BE2C (cell line): ENCODE measurements at regions not wholly inside any gene's neighbourhood (a gene's known extent, or its start where the extent isn't known, plus 50 kb on each side); places are given as distances from the start of the nearest gene placed in this dataset.

ENCODE experiments used
- DNase-seq: peaks from one replicate; pipeline ENCODE4 v3.0.0-alpha.2; 2020
- H3K27me3 ChIP-seq: fragments of 250-450 bp; sonication (Bioruptor Pico); 2 replicates; pipeline ENCODE4 v1.5.1; 2020; ENCODE audit warnings: mild to moderate bottlenecking
- H3K36me3 ChIP-seq: fragments of 250-450 bp; sonication (Bioruptor Pico); 2 replicates; pipeline ENCODE4 v1.5.1; 2020; ENCODE audit warnings: mild to moderate bottlenecking
- H3K4me1 ChIP-seq: fragments of 250-450 bp; sonication (Bioruptor Pico); 2 replicates; pipeline ENCODE4 v1.5.1; 2020
- H3K4me3 ChIP-seq: 2 replicates; pipeline ENCODE4 v1.5.1; 2011; ENCODE audit warnings: low read depth, low read length
- H3K9me3 ChIP-seq: fragments of 250-450 bp; sonication (Bioruptor Pico); 2 replicates; pipeline ENCODE4 v1.5.1; 2020
- TF ChIP-seq, protein P1 (sequence below): IDR thresholded peaks from 2 replicates; pipeline ENCODE4 v1.5.1; 2012; ENCODE audit warnings: mild to moderate bottlenecking, low read depth, low read length

DNA sequence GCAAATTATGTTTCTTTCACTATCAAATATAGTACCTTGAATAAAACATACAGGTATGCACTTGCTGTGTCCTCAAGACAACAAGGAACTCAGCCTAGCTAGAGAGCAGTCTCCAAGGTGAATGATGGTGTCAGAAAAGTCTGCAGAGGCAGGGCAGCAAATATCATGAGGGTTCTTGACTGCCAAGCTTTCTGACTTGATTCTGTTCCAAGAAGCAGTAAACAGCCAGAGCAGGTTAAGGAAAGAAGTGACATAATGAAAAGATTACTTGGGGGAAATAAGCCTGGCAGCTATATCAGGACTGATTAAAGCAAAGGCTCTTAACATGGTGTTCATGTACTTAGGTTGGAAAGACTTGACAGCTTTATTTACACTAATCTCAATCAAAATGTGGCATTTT is 192.2 kb upstream of the GADL1 start:
- Histone ChIP-seq H3K4me3 (no peak overlapping the region), H3K9me3 (no peaks in the 10 kb centered on the region), H3K27me3 (no peaks in the 10 kb centered on the region), H3K4me1 (no peaks in the 10 kb centered on the region), H3K36me3 (no peaks in the 10 kb centered on the region)
- no peak for DNase-seq
- TF ChIP-seq, protein P1, sequence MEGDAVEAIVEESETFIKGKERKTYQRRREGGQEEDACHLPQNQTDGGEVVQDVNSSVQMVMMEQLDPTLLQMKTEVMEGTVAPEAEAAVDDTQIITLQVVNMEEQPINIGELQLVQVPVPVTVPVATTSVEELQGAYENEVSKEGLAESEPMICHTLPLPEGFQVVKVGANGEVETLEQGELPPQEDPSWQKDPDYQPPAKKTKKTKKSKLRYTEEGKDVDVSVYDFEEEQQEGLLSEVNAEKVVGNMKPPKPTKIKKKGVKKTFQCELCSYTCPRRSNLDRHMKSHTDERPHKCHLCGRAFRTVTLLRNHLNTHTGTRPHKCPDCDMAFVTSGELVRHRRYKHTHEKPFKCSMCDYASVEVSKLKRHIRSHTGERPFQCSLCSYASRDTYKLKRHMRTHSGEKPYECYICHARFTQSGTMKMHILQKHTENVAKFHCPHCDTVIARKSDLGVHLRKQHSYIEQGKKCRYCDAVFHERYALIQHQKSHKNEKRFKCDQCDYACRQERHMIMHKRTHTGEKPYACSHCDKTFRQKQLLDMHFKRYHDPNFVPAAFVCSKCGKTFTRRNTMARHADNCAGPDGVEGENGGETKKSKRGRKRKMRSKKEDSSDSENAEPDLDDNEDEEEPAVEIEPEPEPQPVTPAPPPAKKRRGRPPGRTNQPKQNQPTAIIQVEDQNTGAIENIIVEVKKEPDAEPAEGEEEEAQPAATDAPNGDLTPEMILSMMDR: no peak

DNA sequence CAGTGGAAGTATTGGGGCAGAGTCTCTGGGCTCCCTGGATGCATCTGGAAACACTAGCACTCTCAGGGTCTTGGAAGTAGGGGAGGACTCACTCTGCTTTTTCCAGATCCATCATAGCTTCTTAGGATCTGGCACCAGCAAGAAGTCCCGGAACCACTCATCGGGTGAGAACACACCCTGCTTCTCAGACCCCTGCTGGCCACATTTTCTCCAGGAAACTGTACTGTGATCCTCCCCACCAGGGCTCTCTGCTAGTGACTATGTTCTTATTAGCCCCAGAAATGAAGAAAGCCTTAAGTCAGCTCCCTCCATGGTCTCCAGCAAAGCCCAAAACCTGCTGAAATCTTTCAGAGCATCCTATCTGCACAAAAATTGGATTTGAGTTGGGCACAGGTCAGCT is 197.3 kb upstream of the GADL1 start:
- Histone ChIP-seq H3K36me3 (no peaks in the 10 kb centered on the region), H3K4me3 (no peak overlapping the region), H3K9me3 (no peaks in the 10 kb centered on the region), H3K27me3 (no peaks in the 10 kb centered on the region), H3K4me1 (no peaks in the 10 kb centered on the region)
- TF ChIP-seq, protein P1: no peak
- DNase-seq: no peak

DNA sequence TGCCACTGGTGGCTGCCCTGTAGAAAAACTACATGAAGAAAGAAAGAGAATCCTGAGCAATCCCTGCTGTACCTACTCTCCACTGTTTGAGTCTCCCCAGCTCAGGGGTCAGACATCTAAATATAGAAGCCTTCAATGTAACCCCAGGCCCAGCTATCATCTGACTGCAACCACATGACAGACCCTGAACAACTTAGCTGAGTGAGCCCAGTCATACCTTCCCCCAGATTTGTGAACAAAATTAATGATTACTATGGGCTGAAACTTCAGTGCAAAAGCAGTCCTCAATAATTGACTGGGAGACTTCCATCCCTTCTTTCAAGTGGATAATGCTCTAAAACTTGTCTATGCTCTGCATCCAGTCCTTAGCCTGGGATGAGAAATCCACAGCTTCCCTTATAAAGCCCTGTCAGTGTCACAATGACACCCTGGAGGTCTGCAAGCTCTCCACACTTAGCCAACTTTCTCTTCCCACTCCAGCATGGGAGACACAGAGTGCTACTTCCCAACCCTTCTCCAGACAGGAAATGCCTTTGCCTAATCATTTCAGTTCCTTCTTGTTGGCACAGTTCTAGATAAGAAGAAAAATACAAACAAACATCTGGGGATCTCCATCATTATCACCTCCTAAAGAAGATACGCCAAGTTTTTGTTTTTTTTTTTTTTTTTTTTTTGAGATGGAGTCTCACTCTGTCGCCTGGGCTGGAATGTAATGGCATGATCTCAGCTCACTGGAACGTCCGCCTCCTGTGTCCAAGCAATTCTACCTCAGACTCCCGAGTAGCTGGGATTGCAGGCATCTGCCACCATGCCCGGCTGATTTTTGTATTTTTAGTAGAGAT is 198.5 kb upstream of the GADL1 start:
- Histone ChIP-seq H3K4me3 (no peak overlapping the region), H3K4me1 (no peaks in the 10 kb centered on the region), H3K36me3 (no peaks in the 10 kb centered on the region), H3K9me3 (no peaks in the 10 kb centered on the region), H3K27me3 (no peaks in the 10 kb centered on the region)
- no peak for DNase-seq
- TF ChIP-seq, protein P1: no peak

DNA sequence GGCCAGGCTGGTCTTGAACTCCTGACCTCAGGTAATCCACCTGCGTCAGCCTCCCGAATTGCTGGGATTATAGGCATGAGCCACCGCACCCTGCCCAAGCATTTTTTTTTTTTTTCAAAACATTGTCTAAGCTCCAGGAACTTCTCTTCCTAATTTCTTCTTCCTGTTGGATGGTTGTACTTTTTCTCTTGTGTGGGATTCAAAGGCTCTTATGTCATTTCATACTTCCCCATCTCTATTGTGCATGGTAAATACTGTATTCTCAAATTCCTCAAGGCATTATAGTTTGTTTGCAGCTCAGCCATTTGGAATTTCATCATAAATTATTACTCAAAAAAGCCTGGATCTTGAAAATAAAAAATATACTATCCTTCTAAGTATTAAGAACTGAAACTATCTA is 199.1 kb upstream of the GADL1 start:
- H3K27me3 ChIP-seq: no peaks in the 10 kb centered on the region
- H3K4me3 ChIP-seq: no peak overlapping the region
- TF ChIP-seq, protein P1: no peak
- H3K9me3 ChIP-seq: no peaks in the 10 kb centered on the region
- no peaks in the 10 kb centered on the region for H3K36me3 ChIP-seq
- H3K4me1 ChIP-seq: no peaks in the 10 kb centered on the region
- DNase-seq: no peak

DNA sequence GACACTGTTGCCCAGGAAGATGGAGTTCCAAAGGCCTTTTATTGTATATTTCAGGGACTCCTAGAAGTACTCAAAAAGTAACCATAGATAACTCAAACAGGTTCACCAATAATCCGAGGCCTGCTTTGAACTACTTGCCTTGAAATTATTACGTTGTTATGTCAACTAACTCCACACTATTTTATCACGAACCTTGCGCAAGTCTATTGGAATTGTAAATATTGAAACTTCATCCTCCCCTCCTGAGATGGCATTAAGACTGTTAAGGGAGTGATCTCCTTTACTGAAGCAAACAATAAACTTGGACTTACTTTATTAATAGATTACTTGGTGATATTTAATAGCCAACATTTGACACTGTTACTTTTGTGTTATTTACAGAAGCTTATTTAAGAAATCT is 199.6 kb upstream of the GADL1 start:
- H3K4me3 ChIP-seq: no peak overlapping the region
- H3K4me1 ChIP-seq: no peaks in the 10 kb centered on the region
- H3K36me3 ChIP-seq: no peaks in the 10 kb centered on the region
- no peak for DNase-seq
- TF ChIP-seq, protein P1: no peak
- H3K27me3 ChIP-seq: no peaks in the 10 kb centered on the region
- H3K9me3 ChIP-seq: no peaks in the 10 kb centered on the region

DNA sequence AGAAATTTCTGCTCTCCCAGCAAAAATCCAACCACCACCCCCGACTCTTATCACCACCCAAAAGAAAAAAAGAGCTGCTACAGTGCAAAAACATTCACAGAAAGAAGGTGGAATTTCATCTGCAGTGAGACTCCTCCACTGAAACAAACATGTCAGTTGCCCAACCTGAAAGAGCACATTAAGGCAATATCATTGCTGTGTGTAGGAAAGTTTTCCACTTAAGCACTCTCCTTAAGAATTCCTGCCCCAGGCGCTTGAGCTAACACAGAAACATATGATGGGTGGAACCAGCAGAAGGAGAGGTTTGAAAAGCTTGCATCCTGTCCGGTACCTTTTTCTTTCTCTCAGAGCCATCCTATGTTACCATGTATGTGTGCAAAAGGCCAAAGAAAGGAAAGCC is 200.8 kb upstream of the GADL1 start:
- no peaks in the 10 kb centered on the region for H3K36me3 ChIP-seq
- TF ChIP-seq, protein P1: no peak
- H3K4me3 ChIP-seq: no peak overlapping the region
- DNase-seq: no peak
- H3K4me1 ChIP-seq: no peaks in the 10 kb centered on the region
- H3K27me3 ChIP-seq: no peaks in the 10 kb centered on the region
- H3K9me3 ChIP-seq: no peaks in the 10 kb centered on the region
